H4 (cell line): ENCODE measurements at regions not wholly inside any gene's neighbourhood (a gene's known extent, or its start where the extent isn't known, plus 50 kb on each side); places are given as distances from the start of the nearest gene placed in this dataset.

Experiments
- DNase-seq: peaks from one replicate; pipeline ENCODE4 v3.0.0-alpha.2; 2015; ENCODE audit warnings: low spot score

DNA sequence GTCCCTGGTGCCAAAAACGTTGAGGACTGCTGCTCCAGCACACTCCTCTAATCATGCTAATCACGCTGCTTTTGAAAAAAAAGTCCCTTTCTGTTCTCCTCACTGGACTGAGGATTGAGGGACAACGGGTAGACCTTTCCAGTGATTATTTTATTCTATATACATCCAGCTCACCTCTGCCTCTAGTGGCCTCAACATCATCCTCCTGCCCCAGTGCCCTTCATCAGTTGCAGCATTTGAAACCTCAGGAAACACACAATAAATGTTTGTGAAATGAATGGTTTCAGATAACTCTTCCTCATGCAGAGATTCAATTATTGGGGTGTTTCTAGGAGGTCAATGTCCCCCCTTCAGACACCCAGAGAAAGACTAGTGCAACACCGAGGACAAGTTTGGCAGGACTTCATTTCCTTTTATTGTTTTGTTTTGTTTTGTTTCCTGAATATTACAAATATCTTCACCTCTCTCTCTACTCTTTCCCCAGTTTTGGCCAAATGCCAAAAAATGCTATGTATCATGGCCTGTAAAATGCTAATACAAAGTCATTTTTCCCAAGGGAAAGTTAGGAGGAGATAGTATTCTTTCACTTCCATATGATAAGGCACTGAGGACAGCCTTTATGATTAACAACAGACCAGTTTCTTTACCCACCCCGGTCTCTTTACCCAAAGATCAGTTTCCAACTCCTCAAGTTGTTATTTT is 460.1 kb upstream of the SLIT2 start:
- DNase-seq: no peak

DNA sequence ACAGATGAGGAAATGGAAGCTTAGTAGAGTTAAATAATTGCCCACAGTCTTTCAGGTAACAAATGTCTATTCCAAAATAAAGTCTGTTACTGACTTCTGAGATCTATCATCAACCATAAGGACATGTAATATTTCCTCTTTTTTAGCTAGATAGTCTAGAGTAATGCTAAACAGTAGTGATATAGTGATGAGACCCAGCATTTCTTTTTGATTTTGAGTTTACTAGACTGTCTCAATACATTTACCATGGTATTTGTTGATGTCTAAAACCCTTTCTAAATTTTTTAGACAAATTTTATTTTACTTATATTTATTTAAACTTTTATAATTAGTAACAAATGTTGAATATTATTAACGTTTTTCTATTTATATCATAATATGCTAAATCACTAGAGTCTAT is 465.1 kb upstream of the SLIT2 start:
- DNase-seq: no peak

DNA sequence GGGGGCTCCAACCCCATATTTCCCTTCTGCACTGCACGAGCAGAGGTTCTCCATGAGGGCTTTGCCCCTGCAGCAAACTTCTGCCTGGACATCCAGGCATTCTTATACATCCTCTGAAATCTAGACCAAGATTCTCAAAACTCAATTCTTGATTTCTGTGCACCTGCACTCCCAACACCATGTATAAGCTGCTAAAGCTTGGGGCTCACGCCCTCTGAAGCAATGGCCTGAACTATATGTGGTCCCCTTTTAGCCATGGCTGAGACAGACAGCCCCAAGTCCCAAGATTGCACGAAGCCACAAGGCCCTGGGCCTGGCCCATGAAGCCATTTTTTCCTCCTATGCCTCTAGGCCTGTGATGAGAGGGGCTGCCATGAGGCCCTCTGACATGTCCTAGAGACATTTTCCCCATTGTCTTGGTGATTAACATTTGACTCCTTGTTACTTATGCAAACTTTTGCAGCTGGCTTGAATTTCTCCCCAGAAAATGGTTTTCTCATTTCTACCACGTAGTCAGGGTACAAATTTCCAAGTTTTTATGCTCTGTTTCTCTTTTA is 468.0 kb upstream of the SLIT2 start:
- no peak for DNase-seq

DNA sequence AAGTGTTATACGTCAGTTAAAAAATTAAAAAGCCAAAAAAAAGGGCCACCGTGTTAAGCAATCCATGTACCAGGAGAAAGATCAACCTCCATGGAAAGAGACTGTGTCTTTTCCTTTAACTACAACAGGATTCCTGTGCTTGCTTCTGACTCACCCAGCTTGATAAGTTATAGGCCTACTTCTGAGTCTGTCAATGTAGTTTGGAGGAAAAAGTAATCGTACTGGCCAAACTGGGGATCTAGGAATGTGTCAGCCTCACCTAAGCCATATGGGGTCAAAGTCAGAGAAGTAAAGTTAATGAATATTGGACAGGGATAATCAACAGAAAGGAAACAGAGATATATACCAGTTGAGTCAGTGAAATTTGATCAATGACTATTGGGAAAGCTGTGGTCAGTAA is 470.8 kb upstream of the SLIT2 start:
- no peak for DNase-seq

DNA sequence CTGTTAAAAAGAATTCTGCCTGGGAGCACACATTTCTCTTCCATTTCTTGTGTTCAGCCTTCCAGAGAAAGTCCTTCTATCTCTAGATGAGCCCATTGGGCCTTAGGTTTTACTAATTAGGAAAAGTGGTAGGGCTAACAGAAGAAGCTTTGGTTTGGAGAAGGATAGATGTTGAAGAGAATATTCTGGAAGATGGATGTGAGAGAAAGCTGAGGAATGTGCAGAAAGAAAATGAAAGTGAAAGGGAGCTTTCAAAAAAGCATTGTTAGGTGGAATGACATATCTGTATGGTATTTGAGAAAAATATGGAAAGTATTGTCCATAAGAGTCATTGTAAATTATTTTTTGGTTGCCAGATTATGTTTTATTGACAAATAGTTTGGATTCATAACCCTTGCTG is 474.8 kb upstream of the SLIT2 start:
- no peak for DNase-seq

DNA sequence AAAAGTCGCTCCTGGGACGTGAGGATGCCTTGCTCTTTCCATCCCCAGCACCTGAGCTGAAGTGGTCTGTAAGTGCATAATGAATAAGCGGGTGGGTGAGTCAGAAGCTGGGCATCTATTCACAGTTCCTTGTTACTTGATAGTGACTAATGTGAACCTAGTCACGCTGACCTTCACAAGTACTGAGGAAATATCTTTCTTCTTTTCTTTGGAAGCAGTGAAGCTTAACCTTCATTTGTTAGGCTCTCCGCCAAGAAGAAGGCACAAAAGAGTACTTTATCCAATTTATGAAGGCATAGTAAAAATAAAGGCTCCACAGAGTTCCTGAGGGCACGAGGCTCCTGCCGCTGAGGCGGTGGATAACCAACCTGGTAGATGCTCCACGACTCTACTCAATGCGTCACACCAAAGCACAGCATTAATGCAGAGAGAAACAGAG is 475.7 kb upstream of the SLIT2 start:
- DNase-seq: peak; percentile 92

DNA sequence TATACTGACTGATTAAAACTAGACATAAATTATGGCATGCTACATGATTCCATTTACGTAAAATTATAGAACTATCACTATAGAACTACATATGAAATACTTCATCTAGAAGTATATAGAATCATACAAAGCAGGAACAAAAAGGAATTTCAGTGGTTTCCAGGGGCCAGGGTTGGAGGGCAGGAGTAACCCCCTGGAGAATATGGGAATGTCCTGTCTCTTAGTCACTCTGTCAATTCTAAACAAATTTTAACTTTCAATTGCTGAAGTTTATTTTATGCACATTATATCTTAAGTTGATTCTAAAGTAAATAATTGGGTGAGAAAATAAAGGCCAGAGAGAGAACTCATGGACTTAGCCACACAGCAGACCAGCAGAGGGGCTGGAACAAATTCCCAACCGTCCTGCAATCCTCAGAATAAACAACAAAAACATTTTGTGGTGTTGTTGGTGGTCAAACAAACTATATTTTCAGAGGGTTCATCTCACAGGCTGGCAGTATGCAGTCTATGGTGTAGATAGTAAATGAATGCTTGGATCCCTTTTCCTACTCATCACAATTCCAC is 476.9 kb upstream of the SLIT2 start:
- peak; percentile 29 for DNase-seq

DNA sequence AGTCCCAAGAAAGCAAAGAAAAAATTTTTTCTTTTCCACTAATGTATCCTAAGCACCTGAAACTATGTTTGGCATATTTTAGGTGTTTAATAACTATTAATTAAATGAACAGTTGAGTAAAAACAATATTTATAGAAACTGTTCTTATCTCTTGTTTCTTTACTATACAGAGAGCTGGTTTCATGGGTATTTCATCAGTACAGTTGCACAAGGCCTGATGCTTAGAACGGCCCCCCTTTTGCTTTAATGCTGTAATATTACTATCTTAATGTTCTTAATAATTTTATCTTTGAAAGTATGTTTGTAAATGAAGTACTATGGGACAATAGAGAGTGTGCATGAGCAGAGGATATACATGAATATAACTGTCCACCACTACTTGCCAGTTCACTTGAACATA is 479.1 kb upstream of the SLIT2 start:
- DNase-seq: no peak

DNA sequence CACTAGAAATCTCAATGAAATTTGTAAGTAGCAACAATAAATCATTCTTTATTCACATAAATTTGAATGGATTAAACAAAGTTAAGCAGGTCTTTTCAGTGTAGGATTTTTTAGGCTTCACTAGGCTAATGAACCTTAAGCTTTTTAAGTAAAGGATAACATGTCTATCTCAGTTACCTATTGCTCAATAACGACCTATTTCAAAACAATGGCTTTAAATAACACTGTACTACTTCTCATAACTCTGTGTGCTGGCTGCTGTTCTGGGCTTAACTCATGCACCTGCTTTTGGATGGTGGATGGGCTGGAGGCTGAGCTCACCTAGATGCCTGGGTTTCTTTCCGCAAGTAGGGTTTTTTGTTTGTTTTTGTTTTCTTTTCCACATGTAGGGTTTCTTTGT is 495.0 kb upstream of the SLIT2 start:
- no peak for DNase-seq

DNA sequence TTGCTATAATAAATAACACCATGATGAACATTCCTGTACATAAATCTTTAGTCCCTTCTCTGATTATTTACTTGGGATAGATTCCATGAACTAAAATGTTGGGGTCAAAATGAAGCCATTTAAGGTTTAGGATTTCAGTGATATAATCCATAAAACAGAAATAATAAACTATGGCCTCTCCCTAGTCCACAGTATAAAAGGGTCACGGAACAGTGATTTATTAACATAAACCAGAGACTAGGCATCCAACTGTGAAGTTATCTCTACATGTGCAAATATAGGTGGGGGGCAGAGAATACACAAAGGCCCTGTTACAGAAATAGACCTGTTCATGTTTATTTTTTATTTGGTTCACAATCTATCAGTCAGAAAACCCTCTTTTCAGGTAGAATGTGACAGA is 499.1 kb upstream of the SLIT2 start:
- DNase-seq: no peak

DNA sequence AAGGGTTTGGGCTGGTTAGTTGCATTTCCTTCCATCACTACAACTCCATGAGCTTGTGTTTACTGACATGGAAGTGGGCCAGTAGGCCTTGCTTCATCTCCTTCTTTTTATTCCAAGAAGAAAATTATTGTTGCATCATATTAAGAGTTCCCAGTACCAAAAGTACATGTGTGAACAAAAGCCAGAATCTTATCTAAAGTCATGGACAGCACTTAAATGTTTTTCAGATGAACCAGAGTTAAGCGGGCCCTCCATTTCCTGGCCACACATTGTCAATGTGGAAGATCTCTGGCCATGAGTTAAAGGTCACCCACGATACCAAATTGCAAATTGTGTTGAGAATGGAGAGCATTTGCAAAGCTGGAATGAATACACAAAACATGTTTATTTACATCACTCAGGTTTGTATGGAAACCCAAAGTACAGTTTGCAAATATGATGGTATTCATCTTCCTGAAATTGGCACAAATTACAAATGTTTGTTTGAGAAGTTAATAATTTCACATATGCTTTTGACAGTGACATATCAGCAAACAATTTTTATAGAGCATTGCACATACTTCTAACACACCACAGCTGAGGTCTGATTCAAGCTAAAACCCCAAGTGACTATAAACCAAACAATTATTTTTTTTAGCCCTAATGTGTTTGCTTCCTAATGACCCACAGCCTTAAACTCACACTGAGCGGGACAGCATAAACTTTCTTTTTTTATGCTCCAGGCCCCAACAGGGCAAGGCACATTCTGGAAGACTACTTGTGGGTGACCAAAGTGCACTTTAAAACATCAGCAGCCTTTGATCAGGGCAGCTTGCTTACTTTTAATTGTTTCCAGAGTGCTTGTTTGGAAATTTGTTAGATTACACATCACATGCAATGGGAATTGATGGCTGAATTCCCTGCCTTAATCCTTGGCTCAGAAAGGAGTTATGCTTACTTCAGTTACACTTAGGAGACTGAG is 502.9 kb upstream of the SLIT2 start:
- peak; percentile 93 for DNase-seq

DNA sequence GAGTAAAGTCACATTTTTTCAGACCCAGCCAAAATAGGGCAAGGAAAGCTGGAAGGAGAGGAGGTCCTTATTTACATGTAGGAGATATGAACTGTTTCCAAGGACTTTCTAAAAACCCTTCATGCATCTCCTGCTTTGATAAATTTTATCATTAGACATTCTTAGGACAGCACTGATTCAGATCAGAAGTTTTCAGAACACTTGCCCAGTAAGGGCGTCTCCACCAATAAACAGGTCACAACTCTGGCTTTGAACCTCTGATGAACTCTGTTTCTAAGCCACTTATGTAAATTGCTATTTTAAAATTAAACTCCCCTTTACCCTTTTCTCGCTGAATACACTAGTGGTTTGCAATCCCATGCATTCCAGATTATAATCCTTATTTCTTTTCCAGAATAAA is 505.3 kb upstream of the SLIT2 start:
- DNase-seq: no peak

DNA sequence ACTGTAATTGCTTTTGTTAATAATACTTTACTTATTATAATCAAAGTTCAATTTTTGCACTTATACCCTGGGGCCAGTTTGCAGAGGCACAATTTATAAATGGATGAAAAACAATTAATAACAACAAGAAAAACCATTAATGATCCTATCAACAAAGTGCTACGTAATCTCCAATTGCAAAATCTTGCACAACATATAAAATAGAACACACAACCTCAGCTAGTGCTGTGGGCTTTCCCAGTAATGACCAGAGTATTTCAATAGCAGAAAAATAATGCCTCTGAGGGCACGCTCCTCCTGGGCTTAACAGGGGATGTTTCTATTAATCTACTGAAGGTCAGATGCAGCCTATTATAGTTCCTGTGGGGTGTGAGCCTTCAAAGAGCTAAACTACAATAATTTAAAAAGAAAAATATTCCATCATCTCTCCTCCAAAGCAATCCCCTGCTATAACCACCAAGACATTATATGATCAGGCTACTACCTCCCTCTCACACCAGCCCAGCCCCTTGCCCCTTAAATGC is 508.5 kb upstream of the SLIT2 start:
- DNase-seq: no peak

DNA sequence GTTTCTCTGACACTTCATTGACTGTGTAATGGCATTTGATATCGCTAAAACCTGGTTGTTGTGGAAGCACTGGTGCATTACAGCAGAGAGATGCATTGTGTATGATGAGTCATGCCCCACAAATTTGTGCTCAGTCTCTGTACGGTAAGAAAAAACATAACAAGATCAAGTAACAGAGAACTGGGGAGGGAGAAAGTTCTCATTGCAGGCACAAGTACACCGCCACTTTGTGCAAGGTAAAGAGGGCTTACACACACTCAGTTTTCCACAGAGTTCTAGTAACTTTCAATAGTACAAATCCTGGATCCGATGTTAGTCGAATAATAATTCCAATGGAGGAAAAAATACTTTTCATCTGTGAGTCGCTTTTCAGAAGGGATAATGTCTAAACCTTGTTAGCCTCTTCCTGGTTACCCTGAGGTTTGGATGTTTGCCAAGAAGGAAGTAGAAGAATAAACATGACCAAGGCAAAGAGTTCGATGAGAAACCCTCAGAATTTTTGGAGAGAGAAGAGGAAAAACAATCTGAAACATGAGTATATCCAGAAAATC is 512.5 kb upstream of the SLIT2 start:
- peak; percentile 97 for DNase-seq

DNA sequence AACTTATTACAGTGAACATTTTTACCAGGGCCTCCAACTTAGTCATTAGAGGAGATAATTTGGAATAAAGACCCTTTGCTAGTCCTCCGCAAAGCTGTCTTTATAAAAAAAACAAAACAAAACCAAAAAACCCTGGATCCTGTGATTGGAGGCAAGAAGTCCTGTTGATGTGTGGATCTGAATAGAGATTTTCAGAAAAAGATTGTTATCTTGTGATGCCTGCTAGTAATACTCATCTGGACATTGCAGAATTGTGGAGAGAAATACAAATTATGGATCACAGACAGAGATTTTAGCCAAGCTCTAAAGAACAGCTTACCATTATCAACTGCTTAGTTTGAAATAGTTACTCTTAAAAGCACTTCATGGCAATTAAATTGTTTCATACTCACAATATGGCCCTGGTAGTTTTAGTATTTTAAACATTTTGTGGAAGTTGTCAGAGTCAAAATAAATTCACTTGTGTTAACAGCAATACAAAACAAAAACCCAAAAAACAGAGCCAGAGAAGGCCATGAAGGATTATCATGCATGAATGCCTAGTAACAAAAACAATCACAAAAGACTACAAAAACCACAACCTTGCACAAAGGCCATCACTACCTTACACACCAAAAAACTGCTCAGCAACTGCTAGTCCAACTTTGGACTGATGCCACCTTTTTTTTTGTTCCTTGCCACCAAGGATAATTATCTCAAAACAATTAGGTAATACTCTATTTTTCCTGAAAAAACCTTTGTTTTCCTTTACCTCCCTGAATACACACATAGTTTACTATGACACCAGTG is 514.5 kb upstream of the SLIT2 start:
- DNase-seq: peak; percentile 39

DNA sequence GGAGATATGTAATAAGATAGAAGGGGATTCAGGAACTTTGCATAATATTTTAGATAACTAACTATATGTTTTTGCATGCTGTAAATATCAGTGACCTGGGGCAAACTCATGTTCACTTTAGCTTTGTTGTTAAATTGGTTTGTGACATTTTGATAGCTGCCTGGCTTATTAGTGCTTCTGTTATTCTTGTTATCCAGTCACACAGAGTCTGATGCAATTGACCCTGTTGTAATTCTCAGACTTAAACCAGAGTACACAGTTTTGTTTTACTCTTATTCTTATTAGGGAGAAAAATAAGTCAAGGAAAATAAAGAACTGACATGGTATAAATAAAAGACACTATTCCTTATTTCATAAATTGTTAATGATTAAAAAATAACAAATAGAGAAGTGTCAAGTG is 516.7 kb upstream of the SLIT2 start:
- no peak for DNase-seq

DNA sequence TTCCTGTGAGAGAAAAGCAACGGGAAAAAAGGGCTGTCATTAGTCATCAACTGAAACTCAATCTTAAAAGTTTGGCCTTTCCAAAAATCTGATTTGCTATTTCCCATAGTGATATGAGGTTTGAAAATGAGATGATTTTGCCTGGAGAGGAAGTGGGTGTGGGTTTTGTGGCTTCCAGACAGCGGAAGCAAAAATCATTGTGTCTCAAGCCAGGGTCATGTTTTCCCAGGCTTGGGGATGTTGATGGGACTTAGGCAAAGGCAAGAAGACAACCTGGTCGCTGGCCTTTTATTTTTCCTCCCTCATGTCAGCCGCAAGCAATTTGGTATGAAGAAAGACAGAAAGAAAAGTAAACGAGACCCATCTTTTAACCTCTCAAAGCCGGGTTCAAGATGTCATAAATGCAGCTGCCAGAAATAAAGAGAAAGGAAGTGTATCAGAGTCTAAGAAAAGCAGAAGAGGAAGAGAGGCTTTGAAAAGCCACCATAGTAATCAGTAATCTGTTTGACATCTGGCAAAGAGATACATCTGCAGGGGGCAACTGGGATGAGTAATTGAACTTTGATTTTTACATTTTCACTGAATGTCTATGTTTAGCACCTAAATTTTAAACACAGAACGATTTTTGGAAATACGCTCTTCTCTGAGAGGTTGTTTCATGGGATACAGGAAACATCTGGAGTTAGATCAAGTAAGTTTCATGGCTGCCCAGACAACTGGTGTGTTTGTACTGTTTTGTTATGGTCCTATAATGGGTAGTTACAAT is 521.6 kb upstream of the SLIT2 start:
- DNase-seq: peak; percentile 47

DNA sequence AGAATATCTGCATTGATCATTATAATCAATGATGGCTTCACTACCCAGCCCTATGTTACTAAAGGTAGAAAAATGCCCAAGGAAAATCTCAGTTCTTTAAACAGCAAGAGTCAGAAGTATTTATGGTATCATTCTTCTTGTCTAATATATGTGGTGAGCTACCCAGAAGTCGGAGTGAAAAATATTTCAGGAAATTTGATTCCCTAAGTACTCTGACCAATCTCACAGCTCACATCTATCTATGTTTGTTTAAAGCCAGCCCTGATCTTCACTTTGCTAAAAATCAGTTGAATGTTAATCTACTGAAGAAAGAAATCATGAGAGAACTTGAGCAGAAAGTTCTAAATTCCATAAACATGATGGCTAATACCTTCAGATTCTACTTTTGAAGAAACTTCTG is 522.9 kb upstream of the SLIT2 start:
- no peak for DNase-seq

DNA sequence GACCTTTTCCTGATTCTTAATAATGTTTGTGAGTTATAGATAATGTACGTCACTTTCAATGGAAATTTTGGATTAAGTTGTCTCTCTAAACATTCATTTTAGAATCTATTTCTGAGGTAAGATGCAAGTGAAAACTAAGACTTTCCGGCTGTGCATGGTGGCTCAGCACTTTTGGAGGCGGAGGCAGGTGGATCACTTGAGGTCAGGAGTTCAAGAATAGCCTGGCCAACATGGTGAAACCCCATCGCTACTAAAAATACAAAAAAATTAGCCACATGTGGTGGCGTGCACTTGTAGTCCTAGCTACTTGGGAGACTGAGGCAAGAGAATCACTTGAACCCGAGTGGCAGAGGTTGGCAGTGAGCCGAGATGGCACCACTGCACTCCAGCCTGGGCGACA is 524.6 kb upstream of the SLIT2 start:
- DNase-seq: no peak

DNA sequence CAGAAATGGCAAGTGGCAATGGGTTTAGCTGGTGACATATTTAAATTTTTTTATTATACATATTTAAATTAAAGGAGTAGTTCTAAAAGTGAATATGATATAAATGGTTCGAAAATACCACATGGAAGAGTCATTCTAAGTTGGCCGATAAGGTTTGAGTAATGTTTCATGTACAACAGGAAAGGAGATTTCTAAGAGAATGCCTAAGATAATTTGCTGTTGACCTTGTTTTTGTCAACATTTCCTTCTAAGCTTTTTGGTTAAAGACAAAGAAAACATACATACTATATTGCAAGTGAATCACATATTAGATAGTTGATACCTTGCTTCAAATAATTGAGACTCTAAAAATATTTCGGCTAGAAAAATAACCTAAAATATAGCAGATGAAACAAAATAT is 526.6 kb upstream of the SLIT2 start:
- no peak for DNase-seq
